AG09319 (cell line): ENCODE measurements at regions not wholly inside any gene's neighbourhood (a gene's known extent, or its start where the extent isn't known, plus 50 kb on each side); places are given as distances from the start of the nearest gene placed in this dataset.

ENCODE experiments used
- DNase-seq: peaks from one replicate; pipeline ENCODE4 v3.0.0-alpha.2; 2010; ENCODE audit warnings: low read depth; ENCODE audit errors: extremely low read depth
- CTCF ChIP-seq: IDR thresholded peaks from 2 replicates; pipeline ENCODE4 v1.5.1; 2011; ENCODE audit warnings: low read depth, mild to moderate bottlenecking, inconsistent platforms, low read length, moderate library complexity

GRCh38 chr16:17939723-17940122, 396.8 kb downstream of the NPIPA8 start:
- no peak for TF ChIP-seq CTCF

GRCh38 chr16:17939122-17939536, 397.4 kb downstream of the NPIPA8 start:
- TF ChIP-seq CTCF = no peak
- DNase-seq = no peak

More at GRCh38 chr16:17939723-17940122, 396.8 kb downstream of the NPIPA8 start:
- no peak for DNase-seq

GRCh38 chr16:17938546-17938945, 398.0 kb downstream of the NPIPA8 start:
- no peak for DNase-seq
- TF ChIP-seq CTCF = no peak

GRCh38 chr16:17936766-17937402, 399.7 kb downstream of the NPIPA8 start:
- no peak for DNase-seq
- no peak for TF ChIP-seq CTCF

GRCh38 chr16:17930280-17930679, 406.3 kb downstream of the NPIPA8 start:
- no peak for TF ChIP-seq CTCF
- DNase-seq = no peak

- no peak for DNase-seq
- TF ChIP-seq CTCF = no peak
Measured at GRCh38 chr16:17926866-17927399, 409.6 kb downstream of the NPIPA8 start.

- TF ChIP-seq CTCF = no peak
- DNase-seq = no peak
Measured at GRCh38 chr16:17926461-17926860, 410.1 kb downstream of the NPIPA8 start.
